ENCODE measurements at regions not wholly inside any gene's neighbourhood (a gene's known extent, or its start where the extent isn't known, plus 50 kb on each side); places are given as distances from the start of the nearest gene placed in this dataset.

GRCh38 chr13:22047785-22048104 is 376.9 kb downstream of the FGF9 start:
- no peak for ATAC-seq (replicated peaks)
- H3K4me3 Mint-ChIP-seq: no peak overlapping the region
- H3K27me3 Mint-ChIP-seq: peaks cover 0 to 7% of the 10 kb centered on the region in 2 donors
- H3K4me1 Mint-ChIP-seq: peaks cover 2 to 7% of the 10 kb centered on the region in 2 donors
- no peaks in the 10 kb centered on the region for H3K36me3 Mint-ChIP-seq
- H3K27ac Mint-ChIP-seq: no peak overlapping the region
- peaks cover 0 to 1% of the 10 kb centered on the region in 2 donors for H3K9me3 Mint-ChIP-seq
- DNase-seq: no peak

- DNase-seq (no peak), ATAC-seq (replicated peaks) (no peak)
- Mint-ChIP-seq H3K4me3 (no peak overlapping the region), H3K27me3 (peaks cover 0 to 7% of the 10 kb centered on the region in 2 donors), H3K27ac (no peak overlapping the region), H3K4me1 (no peaks in the 10 kb centered on the region), H3K9me3 (peaks cover 0 to 1% of the 10 kb centered on the region in 2 donors), H3K36me3 (no peaks in the 10 kb centered on the region)
Measured at GRCh38 chr13:22049384-22049783, 378.5 kb downstream of the FGF9 start.

DNA sequence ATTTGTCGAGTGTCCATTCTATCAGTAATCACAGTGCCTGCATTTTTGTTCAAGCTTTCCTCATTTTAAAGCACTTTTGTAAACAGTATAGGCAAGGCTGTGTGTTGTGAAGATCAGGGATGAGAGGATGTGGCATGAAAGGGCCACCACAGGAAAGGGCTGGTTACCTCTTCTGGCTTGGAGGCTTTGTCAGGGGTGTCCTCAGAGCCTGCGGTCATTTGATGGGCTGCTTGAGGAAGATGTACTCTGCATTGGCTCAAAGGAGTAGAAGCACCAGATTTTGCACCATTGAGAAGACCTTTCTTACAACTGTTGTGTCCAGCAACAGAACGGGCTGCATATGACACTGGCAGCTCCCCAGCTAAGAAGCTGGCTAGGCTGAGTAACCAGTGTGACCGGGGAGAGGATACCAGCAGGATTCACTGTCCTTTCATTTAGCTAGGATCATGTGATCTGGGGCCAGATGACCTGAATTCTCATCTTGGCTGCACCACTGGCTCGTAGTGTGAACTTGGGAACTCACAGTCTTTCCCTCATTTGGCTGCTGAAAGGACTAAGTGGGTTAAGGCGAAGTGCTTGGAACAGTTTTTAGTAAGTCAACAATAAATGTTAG is 380.2 kb downstream of the FGF9 start:
- no peak for ATAC-seq (replicated peaks)
- Mint-ChIP-seq H3K27ac (no peak overlapping the region), H3K36me3 (no peaks in the 10 kb centered on the region), H3K4me3 (no peak overlapping the region), H3K27me3 (peaks cover 0 to 7% of the 10 kb centered on the region in 2 donors), H3K4me1 (no peaks in the 10 kb centered on the region), H3K9me3 (peaks cover 0 to 3% of the 10 kb centered on the region in 2 donors)
- no peak for DNase-seq

DNA sequence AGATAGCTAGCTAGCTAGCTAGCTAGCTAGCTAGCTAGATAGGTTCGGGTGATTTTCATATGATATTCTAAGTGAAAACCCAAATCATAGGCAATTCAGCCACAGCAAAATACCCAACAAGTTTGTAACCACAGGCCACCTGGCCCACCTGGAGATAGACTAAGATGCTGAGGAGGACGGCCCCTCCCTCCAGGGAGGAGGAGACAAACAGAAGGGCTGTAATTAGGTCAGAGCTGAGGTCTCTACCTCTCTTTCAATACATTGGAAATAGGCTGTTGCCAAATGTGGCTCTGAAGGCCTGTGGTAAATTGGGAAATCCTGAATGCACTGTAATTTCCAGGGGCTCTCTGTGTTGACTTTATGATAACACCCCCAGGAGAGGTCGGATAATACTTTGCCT is 382.2 kb downstream of the FGF9 start:
- peaks cover 0 to 3% of the 10 kb centered on the region in 2 donors for H3K27me3 Mint-ChIP-seq
- ATAC-seq (replicated peaks) (no peak), DNase-seq (no peak)
- H3K4me1 Mint-ChIP-seq: no peaks in the 10 kb centered on the region
- no peak overlapping the region for H3K27ac Mint-ChIP-seq
- no peaks in the 10 kb centered on the region for H3K36me3 Mint-ChIP-seq
- H3K4me3 Mint-ChIP-seq: no peak overlapping the region
- peaks cover 0 to 3% of the 10 kb centered on the region in 2 donors for H3K9me3 Mint-ChIP-seq

- Mint-ChIP-seq H3K27ac (no peak overlapping the region), H3K4me3 (no peak overlapping the region), H3K27me3 (peaks cover 0 to 3% of the 10 kb centered on the region in 2 donors), H3K4me1 (peaks cover 10 to 11% of the 10 kb centered on the region in 2 donors), H3K36me3 (no peaks in the 10 kb centered on the region), H3K9me3 (peaks cover 0 to 3% of the 10 kb centered on the region in 2 donors)
- no peak for ATAC-seq (replicated peaks)
- no peak for DNase-seq
Measured at GRCh38 chr13:22055259-22055658, 384.4 kb downstream of the FGF9 start.

GRCh38 chr13:22060187-22060586 is 389.3 kb downstream of the FGF9 start:
- Mint-ChIP-seq H3K4me1 (peaks cover 39 to 48% of the 10 kb centered on the region in 2 donors), H3K4me3 (no peak overlapping the region), H3K27me3 (no peaks in the 10 kb centered on the region), H3K36me3 (no peaks in the 10 kb centered on the region), H3K9me3 (peaks cover 0 to 2% of the 10 kb centered on the region in 2 donors), H3K27ac (no peak overlapping the region)
- ATAC-seq (replicated peaks) (no peak), DNase-seq (no peak)

GRCh38 chr13:22061371-22061805 is 390.5 kb downstream of the FGF9 start:
- H3K27me3 Mint-ChIP-seq: no peaks in the 10 kb centered on the region
- peak overlapping the region; percentile 40 for H3K27ac Mint-ChIP-seq
- ATAC-seq (replicated peaks): peak; percentile 69 to 74
- no peaks in the 10 kb centered on the region for H3K36me3 Mint-ChIP-seq
- peak overlapping the region; percentile 40 to 73 for H3K4me3 Mint-ChIP-seq
- DNase-seq: no peak
- H3K9me3 Mint-ChIP-seq: no peaks in the 10 kb centered on the region
- H3K4me1 Mint-ChIP-seq: peaks cover 39 to 48% of the 10 kb centered on the region in 2 donors

- H3K9me3 Mint-ChIP-seq: peaks cover 0 to under 1% of the 10 kb centered on the region in 2 donors
- peak overlapping the region; percentile 40 to 73 for H3K4me3 Mint-ChIP-seq
- peaks cover 0 to 1% of the 10 kb centered on the region in 2 donors for H3K36me3 Mint-ChIP-seq
- peaks cover 40 to 52% of the 10 kb centered on the region in 2 donors for H3K4me1 Mint-ChIP-seq
- DNase-seq: no peak
- peak; percentile 57 to 67 for ATAC-seq (replicated peaks)
- H3K27ac Mint-ChIP-seq: peak overlapping the region; percentile 66
- no peaks in the 10 kb centered on the region for H3K27me3 Mint-ChIP-seq
Measured at GRCh38 chr13:22061806-22062391, 391.0 kb downstream of the FGF9 start.

DNA sequence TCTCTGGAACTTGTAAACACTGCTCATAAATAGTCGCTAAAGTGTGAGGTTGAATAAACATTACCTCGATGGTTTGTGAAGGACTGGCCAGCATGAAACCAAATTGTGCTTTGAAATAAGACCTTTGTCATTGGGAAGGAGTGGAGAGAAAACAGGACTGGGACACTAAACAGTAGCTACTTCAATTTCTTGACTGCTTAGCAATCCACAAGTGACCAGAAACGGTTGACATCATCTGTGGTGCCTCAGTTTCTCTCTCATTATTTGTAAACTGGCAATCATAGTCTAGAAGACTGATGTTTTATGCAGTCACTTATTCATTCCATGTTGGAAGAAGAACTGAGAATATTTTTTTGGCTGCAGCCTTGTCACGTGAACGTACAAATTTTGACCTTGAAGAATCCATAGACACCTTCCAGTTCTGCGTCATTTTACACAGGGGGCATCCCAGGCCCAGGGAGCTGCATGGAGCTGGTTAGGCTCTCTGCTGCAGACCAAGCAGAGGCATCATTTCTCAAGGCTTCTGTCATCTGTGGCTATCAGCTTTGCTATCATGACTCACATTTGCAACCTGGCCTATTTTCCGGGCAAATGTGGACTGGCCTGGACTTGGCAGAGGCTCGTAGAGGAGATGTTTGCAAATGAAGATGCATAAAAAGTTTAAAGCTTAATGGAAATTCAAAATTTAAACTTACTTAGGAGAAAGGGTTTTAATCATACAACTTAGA is 391.8 kb downstream of the FGF9 start:
- H3K9me3 Mint-ChIP-seq: peaks cover 0 to 3% of the 10 kb centered on the region in 2 donors
- no peaks in the 10 kb centered on the region for H3K27me3 Mint-ChIP-seq
- H3K4me1 Mint-ChIP-seq: peaks cover 43 to 58% of the 10 kb centered on the region in 2 donors
- H3K4me3 Mint-ChIP-seq: peak overlapping the region; percentile 40 to 73
- H3K36me3 Mint-ChIP-seq: peaks cover 0 to 5% of the 10 kb centered on the region in 2 donors
- H3K27ac Mint-ChIP-seq: no peak overlapping the region
- no peak for ATAC-seq (replicated peaks)
- DNase-seq: no peak

DNA sequence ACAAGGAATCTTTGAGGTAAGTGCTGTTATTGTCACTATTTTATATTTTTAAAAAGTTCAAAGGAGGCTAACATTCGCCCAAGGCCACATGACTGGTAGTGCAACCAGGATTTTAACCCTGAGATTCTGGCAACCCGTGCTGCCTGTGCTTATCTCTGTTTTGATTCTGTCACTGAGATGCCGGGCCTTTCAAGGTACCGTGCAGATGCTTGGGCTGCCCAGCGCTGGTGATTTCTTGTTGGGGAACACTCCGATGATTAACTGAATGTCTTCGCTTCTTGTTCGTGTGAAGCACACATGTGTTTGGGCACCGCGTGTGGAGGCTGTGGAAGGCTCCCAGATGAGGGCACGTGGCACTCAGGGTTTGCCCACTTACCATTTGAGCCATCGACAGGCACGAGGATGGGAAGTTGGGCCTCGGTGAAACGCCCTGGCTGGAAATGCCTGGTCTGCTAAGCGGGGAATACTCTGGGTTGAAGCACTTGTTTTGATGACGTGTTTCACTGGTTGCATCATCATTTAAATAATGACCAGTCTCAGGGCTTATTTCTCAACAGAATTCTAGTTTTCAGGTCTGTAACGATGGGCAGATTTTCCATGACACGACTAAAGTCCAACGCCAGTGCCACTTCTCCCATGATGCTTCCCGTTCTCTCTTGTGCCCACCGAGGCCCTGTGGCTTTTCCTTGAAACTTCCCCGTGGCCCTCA is 392.7 kb downstream of the FGF9 start:
- H3K4me3 Mint-ChIP-seq: no peak overlapping the region
- H3K27ac Mint-ChIP-seq: no peak overlapping the region
- DNase-seq (no peak), ATAC-seq (replicated peaks) (no peak)
- H3K4me1 Mint-ChIP-seq: peaks cover 42 to 66% of the 10 kb centered on the region in 2 donors
- peaks cover 0 to 3% of the 10 kb centered on the region in 2 donors for H3K9me3 Mint-ChIP-seq
- H3K36me3 Mint-ChIP-seq: peaks cover 0 to 5% of the 10 kb centered on the region in 2 donors
- H3K27me3 Mint-ChIP-seq: no peaks in the 10 kb centered on the region

- no peaks in the 10 kb centered on the region for H3K27me3 Mint-ChIP-seq
- H3K4me3 Mint-ChIP-seq: no peak overlapping the region
- DNase-seq (no peak), ATAC-seq (replicated peaks) (no peak)
- H3K9me3 Mint-ChIP-seq: peaks cover 0 to 3% of the 10 kb centered on the region in 2 donors
- peak overlapping the region; percentile 9 for H3K27ac Mint-ChIP-seq
- H3K4me1 Mint-ChIP-seq: peaks cover 35 to 57% of the 10 kb centered on the region in 2 donors
- H3K36me3 Mint-ChIP-seq: peaks cover 0 to 5% of the 10 kb centered on the region in 2 donors
Measured at GRCh38 chr13:22064854-22065620, 394.2 kb downstream of the FGF9 start.

DNA sequence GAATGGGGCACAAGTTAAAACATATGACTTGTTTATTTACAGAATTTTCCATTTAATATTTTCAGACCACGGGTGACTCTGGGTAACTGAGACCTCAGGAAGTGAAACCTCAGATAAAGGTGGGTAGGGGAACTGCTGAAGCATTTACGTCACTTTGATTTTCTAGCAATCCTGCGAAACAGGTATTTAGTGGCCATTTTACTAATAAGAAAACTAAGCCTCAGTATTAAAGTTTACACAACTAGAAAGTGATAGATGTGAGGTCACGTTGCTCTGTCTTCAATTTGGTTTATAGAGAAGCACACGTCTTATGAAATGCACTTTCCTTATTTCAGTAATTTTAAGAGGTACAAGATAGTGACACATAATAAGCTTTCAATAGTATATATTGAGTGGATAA is 402.8 kb downstream of the FGF9 start:
- Mint-ChIP-seq H3K4me3 (no peak overlapping the region), H3K9me3 (peaks cover 0 to 4% of the 10 kb centered on the region in 2 donors), H3K36me3 (peaks cover 0 to 5% of the 10 kb centered on the region in 2 donors), H3K27ac (peak overlapping the region; percentile 42), H3K27me3 (no peaks in the 10 kb centered on the region), H3K4me1 (peaks cover 18 to 25% of the 10 kb centered on the region in 2 donors)
- DNase-seq (peak; percentile 2), ATAC-seq (replicated peaks) (peak; percentile 83 to 85)

- peaks cover 0 to 5% of the 10 kb centered on the region in 2 donors for H3K36me3 Mint-ChIP-seq
- peak; percentile 15 for DNase-seq
- H3K4me3 Mint-ChIP-seq: peak overlapping the region in 1 of 2 donors; percentile 4
- H3K4me1 Mint-ChIP-seq: peaks cover 18 to 25% of the 10 kb centered on the region in 2 donors
- H3K27ac Mint-ChIP-seq: peak overlapping the region; percentile 42
- H3K27me3 Mint-ChIP-seq: no peaks in the 10 kb centered on the region
- peak; percentile 57 to 64 for ATAC-seq (replicated peaks)
- peaks cover 0 to 7% of the 10 kb centered on the region in 2 donors for H3K9me3 Mint-ChIP-seq
Measured at GRCh38 chr13:22074403-22074802, 403.5 kb downstream of the FGF9 start.

All from stimulated activated naive B cell treated with anti-CD40 and anti-IgM and Interleukin-4, amounts not matched to agents 10 μg/mL and 1 μg/mL and 100 μg/mL, for 72 hours (primary cell).